ENCODE measurements at regions not wholly inside any gene's neighbourhood (a gene's known extent, or its start where the extent isn't known, plus 50 kb on each side); places are given as distances from the start of the nearest gene placed in this dataset.
"Not testable (repeated sequence)": the region's sequence is repeated elsewhere in the genome, so short reads cannot be mapped to it uniquely, and the experiment has no call there.

GRCh38 chr9:17075146-17075757, 59.6 kb upstream of the CNTLN start:
- no peak overlapping the region for H3K4me3 ChIP-seq (ENCODE audit: low read depth, low read length, poor library complexity, severe bottlenecking)
- ChIA-PET POLR2A (no interaction called here), CTCF (ENCODE audit: unreplicated experiment) (no interaction called here)
- H3K4me2 ChIP-seq (ENCODE audit: low read length) = no peak overlapping the region
- DNase-seq (ENCODE audit: low spot score) = no peak
- intact Hi-C loops (cut with micrococcal nuclease; ENCODE audit: unreplicated experiment) = no loop called here
- no peaks in the 10 kb centered on the region for H3K36me3 ChIP-seq (ENCODE audit: insufficient read depth, low read length)
- no peaks in the 10 kb centered on the region for H4K20me1 ChIP-seq (ENCODE audit: insufficient read depth, low read length)
- no peak overlapping the region for H3K27ac ChIP-seq (ENCODE audit: low read depth, low read length, poor library complexity, severe bottlenecking)
- H3K79me2 ChIP-seq (ENCODE audit: insufficient read depth, low read depth, low read length) = no peaks in the 10 kb centered on the region
- H2AFZ ChIP-seq (ENCODE audit: low read length) = no peak overlapping the region
- H3K4me1 ChIP-seq (ENCODE audit: insufficient read depth, low read length, poor library complexity, severe bottlenecking) = no peaks in the 10 kb centered on the region
- H3K9me2 ChIP-seq (ENCODE audit: insufficient read depth, low read length) = no peaks in the 10 kb centered on the region
- H3K9me3 ChIP-seq (ENCODE audit: low read length) = no peaks in the 10 kb centered on the region
- TF ChIP-seq EZH2phosphoT487 (IDR thresholded peaks at IDR 0.05; ENCODE audit: borderline replicate concordance, low read depth, low read length) = no peak
- TF ChIP-seq, protein P1, sequence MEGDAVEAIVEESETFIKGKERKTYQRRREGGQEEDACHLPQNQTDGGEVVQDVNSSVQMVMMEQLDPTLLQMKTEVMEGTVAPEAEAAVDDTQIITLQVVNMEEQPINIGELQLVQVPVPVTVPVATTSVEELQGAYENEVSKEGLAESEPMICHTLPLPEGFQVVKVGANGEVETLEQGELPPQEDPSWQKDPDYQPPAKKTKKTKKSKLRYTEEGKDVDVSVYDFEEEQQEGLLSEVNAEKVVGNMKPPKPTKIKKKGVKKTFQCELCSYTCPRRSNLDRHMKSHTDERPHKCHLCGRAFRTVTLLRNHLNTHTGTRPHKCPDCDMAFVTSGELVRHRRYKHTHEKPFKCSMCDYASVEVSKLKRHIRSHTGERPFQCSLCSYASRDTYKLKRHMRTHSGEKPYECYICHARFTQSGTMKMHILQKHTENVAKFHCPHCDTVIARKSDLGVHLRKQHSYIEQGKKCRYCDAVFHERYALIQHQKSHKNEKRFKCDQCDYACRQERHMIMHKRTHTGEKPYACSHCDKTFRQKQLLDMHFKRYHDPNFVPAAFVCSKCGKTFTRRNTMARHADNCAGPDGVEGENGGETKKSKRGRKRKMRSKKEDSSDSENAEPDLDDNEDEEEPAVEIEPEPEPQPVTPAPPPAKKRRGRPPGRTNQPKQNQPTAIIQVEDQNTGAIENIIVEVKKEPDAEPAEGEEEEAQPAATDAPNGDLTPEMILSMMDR (conservative IDR thresholded peaks at IDR 0.05; ENCODE audit: low read length) = no peak
- no TSS peak for BruUV-seq (replicated peaks)

DNA sequence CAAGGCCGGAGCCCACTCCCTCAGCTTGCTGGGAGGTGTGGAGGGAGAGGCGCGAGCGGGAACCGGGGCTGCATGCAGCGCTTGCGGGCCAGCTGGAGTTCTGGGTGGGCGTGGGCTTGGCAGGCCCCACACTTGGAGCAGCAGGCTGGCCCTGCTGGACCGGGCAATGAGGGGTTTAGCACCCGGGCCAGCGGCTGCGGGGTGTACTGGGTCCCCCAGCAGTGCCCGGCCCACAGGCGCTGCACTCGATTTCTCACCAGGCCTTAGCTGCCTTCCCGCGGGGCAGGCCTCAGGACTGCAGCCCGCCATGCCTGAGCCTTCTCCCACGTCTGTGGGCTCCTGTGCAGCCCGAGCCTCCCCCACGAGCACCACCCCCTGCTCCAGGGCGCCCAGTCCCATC, 62.3 kb upstream of the CNTLN start:
- H4K20me1 ChIP-seq (ENCODE audit: insufficient read depth, low read length); H3K27ac ChIP-seq (ENCODE audit: low read depth, low read length, poor library complexity, severe bottlenecking); H3K4me2 ChIP-seq (ENCODE audit: low read length); H3K36me3 ChIP-seq (ENCODE audit: insufficient read depth, low read length); DNase-seq (ENCODE audit: low spot score); H3K4me1 ChIP-seq (ENCODE audit: insufficient read depth, low read length, poor library complexity, severe bottlenecking); H3K9me3 ChIP-seq (ENCODE audit: low read length); intact Hi-C loops (cut with micrococcal nuclease; ENCODE audit: unreplicated experiment); H2AFZ ChIP-seq (ENCODE audit: low read length); H3K9me2 ChIP-seq (ENCODE audit: insufficient read depth, low read length); BruUV-seq (replicated peaks); H3K79me2 ChIP-seq (ENCODE audit: insufficient read depth, low read depth, low read length); H3K4me3 ChIP-seq (ENCODE audit: low read depth, low read length, poor library complexity, severe bottlenecking): not testable (repeated sequence)
- ChIA-PET POLR2A (interaction anchor here (0.6 kb wide), 1 partner anchor 1806 kb away, joined by 3 read pairs; no protein-coding TSS in a partner anchor), CTCF (ENCODE audit: unreplicated experiment) (interaction anchor here (0.7 kb wide), 1 partner anchor 388 kb away, joined by 3 read pairs; no protein-coding TSS in a partner anchor)

DNA sequence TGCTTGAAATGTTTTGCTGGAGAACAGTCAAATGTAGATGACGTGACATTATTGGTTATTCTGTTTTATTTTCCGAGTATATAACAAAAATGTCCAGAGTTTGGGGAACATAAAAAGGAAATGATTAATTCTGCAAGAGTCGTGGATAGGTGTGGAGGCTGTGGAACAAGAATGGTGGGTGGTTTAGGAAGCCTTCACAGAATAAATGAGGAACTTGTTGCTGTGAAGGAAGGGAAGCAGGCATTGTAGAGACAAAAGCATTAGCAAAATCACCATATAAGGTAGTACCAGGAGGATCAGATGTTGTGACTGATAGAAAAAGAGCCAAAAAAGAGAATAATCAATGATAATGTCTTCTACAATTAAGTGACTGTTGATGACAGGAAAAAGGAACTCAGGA, 66.2 kb upstream of the CNTLN start:
- DNase-seq (ENCODE audit: low spot score) = no peak
- no peaks in the 10 kb centered on the region for H4K20me1 ChIP-seq (ENCODE audit: insufficient read depth, low read length)
- BruUV-seq (replicated peaks) = no TSS peak
- POLR2A ChIA-PET = no interaction called here
- no peak overlapping the region for H2AFZ ChIP-seq (ENCODE audit: low read length)
- H3K36me3 ChIP-seq (ENCODE audit: insufficient read depth, low read length) = no peaks in the 10 kb centered on the region
- no peaks in the 10 kb centered on the region for H3K4me1 ChIP-seq (ENCODE audit: insufficient read depth, low read length, poor library complexity, severe bottlenecking)
- H3K79me2 ChIP-seq (ENCODE audit: insufficient read depth, low read depth, low read length) = no peaks in the 10 kb centered on the region
- no peaks in the 10 kb centered on the region for H3K9me2 ChIP-seq (ENCODE audit: insufficient read depth, low read length)
- H3K4me2 ChIP-seq (ENCODE audit: low read length) = no peak overlapping the region
- no peak for TF ChIP-seq EZH2phosphoT487 (IDR thresholded peaks at IDR 0.05; ENCODE audit: borderline replicate concordance, low read depth, low read length)
- TF ChIP-seq, protein P1 (conservative IDR thresholded peaks at IDR 0.05; ENCODE audit: low read length) = no peak
- intact Hi-C loops (cut with micrococcal nuclease; ENCODE audit: unreplicated experiment) = no loop called here
- CTCF ChIA-PET (ENCODE audit: unreplicated experiment) = no interaction called here
- H3K4me3 ChIP-seq (ENCODE audit: low read depth, low read length, poor library complexity, severe bottlenecking) = no peak overlapping the region
- H3K27ac ChIP-seq (ENCODE audit: low read depth, low read length, poor library complexity, severe bottlenecking) = no peak overlapping the region
- no peaks in the 10 kb centered on the region for H3K9me3 ChIP-seq (ENCODE audit: low read length)

Data from OCI-LY7 (cell line).